Prostate gland (tissue), 2 donors: ENCODE measurements at regions not wholly inside any gene's neighbourhood (a gene's known extent, or its start where the extent isn't known, plus 50 kb on each side); places are given as distances from the start of the nearest gene placed in this dataset.

Experiments used
- POLR2A ChIP-seq: fragments of 450-650 bp; IDR thresholded peaks from one replicate; pipeline ENCODE4 v1.6.1; 2016; ENCODE audit warnings: antibody characterized with exemption, mild to moderate bottlenecking
- TF ChIP-seq, protein P1 (sequence below), 4 experiments: fragments of 200-600 bp in 2 of 4; fragments of 450-650 bp in 2 of 4; sonication (generic) in 2 of 4; IDR thresholded peaks; 1 replicate in 3 of 4; 2 replicates in 1 of 4; pipeline ENCODE4 v1.5.1; 2016 to 2019; ENCODE audit warnings: antibody characterized with exemption in 4 of 4, mild to moderate bottlenecking in 2 of 4, moderate library complexity in 2 of 4

DNA sequence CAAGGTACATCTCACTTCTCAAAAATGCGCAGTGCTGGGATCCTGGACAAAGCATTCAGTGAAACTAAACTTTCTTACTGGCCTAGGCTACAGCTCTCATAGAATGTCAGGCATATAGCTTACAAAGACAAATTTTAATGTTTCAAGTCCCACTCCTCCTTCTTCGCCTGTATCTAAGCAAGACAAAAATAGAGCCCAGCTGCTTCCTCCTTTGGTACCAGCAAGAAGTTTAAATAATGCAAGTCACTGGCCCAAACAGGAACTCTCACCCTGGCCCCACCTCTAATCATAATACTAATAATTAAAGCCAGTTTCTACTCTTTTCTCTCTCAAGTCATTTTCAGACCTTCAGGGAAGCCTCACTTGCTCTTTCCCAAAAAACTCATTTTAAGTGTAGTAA, 1267.9 kb downstream of the MRPL39 start:
- TF ChIP-seq, protein P1, sequence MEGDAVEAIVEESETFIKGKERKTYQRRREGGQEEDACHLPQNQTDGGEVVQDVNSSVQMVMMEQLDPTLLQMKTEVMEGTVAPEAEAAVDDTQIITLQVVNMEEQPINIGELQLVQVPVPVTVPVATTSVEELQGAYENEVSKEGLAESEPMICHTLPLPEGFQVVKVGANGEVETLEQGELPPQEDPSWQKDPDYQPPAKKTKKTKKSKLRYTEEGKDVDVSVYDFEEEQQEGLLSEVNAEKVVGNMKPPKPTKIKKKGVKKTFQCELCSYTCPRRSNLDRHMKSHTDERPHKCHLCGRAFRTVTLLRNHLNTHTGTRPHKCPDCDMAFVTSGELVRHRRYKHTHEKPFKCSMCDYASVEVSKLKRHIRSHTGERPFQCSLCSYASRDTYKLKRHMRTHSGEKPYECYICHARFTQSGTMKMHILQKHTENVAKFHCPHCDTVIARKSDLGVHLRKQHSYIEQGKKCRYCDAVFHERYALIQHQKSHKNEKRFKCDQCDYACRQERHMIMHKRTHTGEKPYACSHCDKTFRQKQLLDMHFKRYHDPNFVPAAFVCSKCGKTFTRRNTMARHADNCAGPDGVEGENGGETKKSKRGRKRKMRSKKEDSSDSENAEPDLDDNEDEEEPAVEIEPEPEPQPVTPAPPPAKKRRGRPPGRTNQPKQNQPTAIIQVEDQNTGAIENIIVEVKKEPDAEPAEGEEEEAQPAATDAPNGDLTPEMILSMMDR (IDR thresholded peaks at IDR 0.05), result no peak
- TF ChIP-seq POLR2A, result no peak
